Tibial artery (tissue), 4 donors: ENCODE measurements at regions not wholly inside any gene's neighbourhood (a gene's known extent, or its start where the extent isn't known, plus 50 kb on each side); places are given as distances from the start of the nearest gene placed in this dataset.
"Not testable (repeated sequence)": the region's sequence is repeated elsewhere in the genome, so short reads cannot be mapped to it uniquely, and the experiment has no call there.

Experiments used
- DNase-seq, 2 donors: peaks; one replicate each; pipeline ENCODE4 v3.0.0-alpha.2; 2019
- H3K27ac ChIP-seq, 2 donors: fragments of 200-600 bp; sonication (generic) in 1 of 2; 1 replicate in 1 of 2; 2 replicates in 1 of 2; pipeline ENCODE4 v1.5.1; 2018 to 2019; ENCODE audit warnings: mild to moderate bottlenecking in 1 of 2
- H3K27me3 ChIP-seq, 2 donors: fragments of 200-600 bp; sonication (generic) in 1 of 2; one replicate each; pipeline versions ENCODE4 v1.5.1 to v1.6.0; 2016 to 2019
- H3K36me3 ChIP-seq, 3 donors: fragments of 200-600 bp; sonication (generic) in 2 of 3; one replicate each; pipeline ENCODE4 v1.5.1; 2016 to 2019; ENCODE audit warnings: mild to moderate bottlenecking in 2 of 3
- H3K4me1 ChIP-seq, 4 donors: fragments of 200-600 bp; sonication (generic) in 2 of 4; 1 replicate in 3 of 4; 2 replicates in 1 of 4; pipeline ENCODE4 v1.5.1; 2016 to 2019
- H3K4me3 ChIP-seq, 2 donors: fragments of 200-600 bp; sonication (generic) in 1 of 2; 1 replicate in 1 of 2; 2 replicates in 1 of 2; pipeline ENCODE4 v1.5.1; 2018 to 2019; ENCODE audit warnings: mild to moderate bottlenecking in 2 of 2
- H3K9me3 ChIP-seq, 3 donors: fragments of 200-600 bp; sonication (generic) in 1 of 3; one replicate each; pipeline ENCODE4 v1.5.1; 2016 to 2019
- CTCF ChIP-seq, 2 experiments: fragments of 200-600 bp in 1 of 2; fragments of 450-650 bp in 1 of 2; IDR thresholded peaks; one replicate each; pipeline ENCODE4 v1.5.1; 2017 to 2019; ENCODE audit warnings: antibody characterized with exemption in 2 of 2, mild to moderate bottlenecking in 1 of 2, moderate library complexity in 1 of 2
- intact Hi-C: fragments of 100-400 bp; cut with DNase I; formaldehyde crosslinking; loops from one replicate; pipeline ENCODE4 v1.15.0; 2023; ENCODE audit warnings: low total_unique reads

DNA sequence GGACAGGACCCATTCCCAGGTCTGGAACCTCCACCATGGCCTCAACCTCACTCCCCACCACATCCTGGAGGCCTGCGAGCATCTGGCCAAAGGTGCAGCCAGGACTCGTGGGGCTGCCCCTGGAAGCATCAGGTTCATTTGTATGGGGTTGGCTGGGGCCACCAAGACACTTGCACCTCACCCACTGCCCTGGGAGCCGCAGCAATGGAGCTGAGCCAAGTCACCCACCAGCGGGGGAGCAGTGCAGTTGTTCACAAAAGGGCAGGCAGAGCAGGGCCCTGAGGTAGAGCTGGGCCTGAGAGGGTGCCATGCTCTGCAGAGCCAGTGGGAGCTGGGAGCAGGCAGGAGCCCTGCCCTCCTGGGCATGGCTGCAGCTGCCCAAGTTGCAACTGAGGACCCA, 163.5 kb downstream of the FAM47A start:
- no peak for DNase-seq
- H3K27ac ChIP-seq, result no peak overlapping the region
- H3K4me3 ChIP-seq, result no peak overlapping the region
- H3K4me1 ChIP-seq, result no peaks in the 10 kb centered on the region
- no peaks in the 10 kb centered on the region for H3K9me3 ChIP-seq
- no peak for TF ChIP-seq CTCF (IDR thresholded peaks at IDR 0.05)
- H3K36me3 ChIP-seq, result no peaks in the 10 kb centered on the region
- H3K27me3 ChIP-seq, result no peaks in the 10 kb centered on the region
- intact Hi-C loops, result no loop called here

GRCh38 chrX:33949300-33949699, 182.8 kb downstream of the FAM47A start:
- no peaks in the 10 kb centered on the region for H3K36me3 ChIP-seq
- no peak overlapping the region for H3K27ac ChIP-seq
- no peaks in the 10 kb centered on the region for H3K4me1 ChIP-seq
- no peak overlapping the region for H3K4me3 ChIP-seq
- no peak for DNase-seq
- no peaks in the 10 kb centered on the region for H3K9me3 ChIP-seq
- H3K27me3 ChIP-seq, result no peaks in the 10 kb centered on the region
- intact Hi-C loops, result no loop called here
- TF ChIP-seq CTCF (IDR thresholded peaks at IDR 0.05), result no peak

- DNase-seq, H3K36me3 ChIP-seq, H3K9me3 ChIP-seq, intact Hi-C loops, H3K27ac ChIP-seq, H3K4me3 ChIP-seq, H3K4me1 ChIP-seq, H3K27me3 ChIP-seq: not testable (repeated sequence)
Observed at GRCh38 chrX:33926249-33926648, 205.9 kb downstream of the FAM47A start.

DNA sequence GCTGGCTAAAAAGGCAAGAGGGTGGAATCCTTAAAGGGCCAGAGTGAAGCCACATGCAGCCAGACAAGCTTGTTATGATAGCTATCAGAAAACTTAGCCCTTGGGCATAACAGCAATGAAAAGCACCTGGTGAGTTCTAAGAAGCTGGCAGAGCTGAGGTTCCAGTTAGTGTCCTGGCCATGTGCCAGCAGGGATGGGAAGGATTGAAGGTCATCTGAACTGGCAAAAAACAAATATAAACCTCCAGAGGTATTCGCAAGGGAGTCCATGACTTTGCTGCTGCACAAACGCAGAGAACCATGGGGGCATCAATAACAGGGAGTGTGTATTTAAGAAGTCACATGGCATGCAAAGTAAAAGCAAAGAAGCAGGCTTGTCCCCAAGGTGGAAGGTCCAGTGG, 208.9 kb downstream of the FAM47A start:
- intact Hi-C loops, result no loop called here
- no peak overlapping the region for H3K27ac ChIP-seq
- peaks cover 0 to 8% (median 0%) of the 10 kb centered on the region in 3 donors for H3K9me3 ChIP-seq
- no peak for DNase-seq
- no peak overlapping the region for H3K4me3 ChIP-seq
- no peaks in the 10 kb centered on the region for H3K27me3 ChIP-seq
- no peaks in the 10 kb centered on the region for H3K36me3 ChIP-seq
- TF ChIP-seq CTCF (IDR thresholded peaks at IDR 0.05), result no peak
- H3K4me1 ChIP-seq, result no peaks in the 10 kb centered on the region

DNA sequence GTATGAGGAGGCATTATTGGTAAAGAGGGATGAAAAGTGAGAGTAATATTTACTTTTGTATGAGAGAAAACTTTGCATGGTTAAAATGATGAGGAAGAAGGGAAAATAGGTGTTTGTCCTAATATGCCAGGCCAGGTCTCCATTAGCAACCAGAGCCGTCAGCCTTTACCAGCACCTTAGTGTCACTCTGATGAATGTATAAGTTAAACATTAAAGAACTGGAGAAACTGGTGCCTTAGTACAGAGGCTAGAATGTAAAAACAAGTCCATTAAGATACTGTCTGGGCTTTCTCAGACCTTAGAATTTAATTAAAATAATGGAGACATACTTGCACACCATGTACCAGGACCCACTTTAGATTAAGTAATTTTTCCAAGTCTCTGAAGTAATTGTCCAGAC, 222.3 kb downstream of the FAM47A start:
- H3K4me1 ChIP-seq, result no peaks in the 10 kb centered on the region
- no peak overlapping the region for H3K4me3 ChIP-seq
- intact Hi-C loops, result no loop called here
- no peak for DNase-seq
- no peak overlapping the region for H3K27ac ChIP-seq
- no peak for TF ChIP-seq CTCF (IDR thresholded peaks at IDR 0.05)
- no peaks in the 10 kb centered on the region for H3K36me3 ChIP-seq
- H3K9me3 ChIP-seq, result no peaks in the 10 kb centered on the region
- no peaks in the 10 kb centered on the region for H3K27me3 ChIP-seq

GRCh38 chrX:33908898-33909297, 223.2 kb downstream of the FAM47A start:
- intact Hi-C loops, result no loop called here
- Histone ChIP-seq H3K36me3 (no peaks in the 10 kb centered on the region), H3K9me3 (no peaks in the 10 kb centered on the region), H3K4me1 (no peaks in the 10 kb centered on the region), H3K4me3 (no peak overlapping the region), H3K27me3 (no peaks in the 10 kb centered on the region), H3K27ac (no peak overlapping the region)
- DNase-seq, result no peak
- no peak for TF ChIP-seq CTCF (IDR thresholded peaks at IDR 0.05)
